Heart left ventricle (tissue), 16 donors: ENCODE measurements at regions not wholly inside any gene's neighbourhood (a gene's known extent, or its start where the extent isn't known, plus 50 kb on each side); places are given as distances from the start of the nearest gene placed in this dataset.

Experiments
- ATAC-seq, 4 donors: fragments of 200-7000 bp; cut with Tn5 transposase; one replicate each; pipeline ENCODE4 v1.9.1; 2020 to 2022; ENCODE audit warnings: moderate library complexity in 4 of 4, mild to moderate bottlenecking in 3 of 4, moderate number of reproducible peaks in 1 of 4
- DNase-seq, 5 donors: peaks; one replicate each; pipeline ENCODE4 v3.0.0-alpha.2; 2020
- H3K27ac ChIP-seq, 12 donors: fragments of 200-600 bp; sonication (generic) in 4 of 12; one replicate each; pipeline versions ENCODE4 v1.5.0 to v1.8.0; 2016 to 2022; ENCODE audit warnings: mild to moderate bottlenecking in 2 of 12
- H3K27me3 ChIP-seq, 9 donors: fragments of 200-600 bp; sonication (generic) in 2 of 9; one replicate each; pipeline versions ENCODE4 v1.5.1 to v1.8.0; 2016 to 2022; ENCODE audit warnings: mild to moderate bottlenecking in 3 of 9
- H3K36me3 ChIP-seq, 9 donors: fragments of 200-600 bp; sonication (generic) in 2 of 9; one replicate each; pipeline versions ENCODE4 v1.5.0 to v1.8.0; 2018 to 2022; ENCODE audit warnings: mild to moderate bottlenecking in 2 of 9
- H3K4me1 ChIP-seq, 12 donors: fragments of 200-600 bp; sonication (generic) in 4 of 12; one replicate each; pipeline versions ENCODE4 v1.5.0 to v1.8.0; 2016 to 2022; ENCODE audit warnings: mild to moderate bottlenecking in 3 of 12
- H3K4me3 ChIP-seq, 12 donors: fragments of 200-600 bp; sonication (generic) in 4 of 12; one replicate each; pipeline versions ENCODE4 v1.5.0 to v1.8.0; 2017 to 2022; ENCODE audit warnings: mild to moderate bottlenecking in 9 of 12, moderate library complexity in 4 of 12
- H3K9me3 ChIP-seq, 12 donors: fragments of 200-600 bp; sonication (generic) in 4 of 12; one replicate each; pipeline versions ENCODE4 v1.5.0 to v1.8.0; 2016 to 2022; ENCODE audit warnings: mild to moderate bottlenecking in 1 of 12
- POLR2A ChIP-seq, 2 donors: fragments of 450-650 bp; IDR thresholded peaks; one replicate each; pipeline ENCODE4 v1.6.1; 2017; ENCODE audit warnings: antibody characterized with exemption in 2 of 2, mild to moderate bottlenecking in 2 of 2, moderate library complexity in 2 of 2
- WGBS, 4 donors: extraction: QIAGEN DNeasy Blood & Tissue Kit in 2 of 4; methylation state at CpG; one replicate each; pipeline versions ENCODE4 v1.1.5 to v1.1.7; 2013 to 2018; 5-methylcytosine and 5-hydroxymethylcytosine counted together
- intact Hi-C, 10 donors: fragments of 100-400 bp; cut with DNase I; formaldehyde crosslinking; loops; one replicate each; pipeline versions ENCODE4 v1.11.1 to v1.14.2; 2022
- TF ChIP-seq, protein P1 (sequence below), 12 donors: fragments of 200-600 bp; sonication (generic) in 4 of 12; IDR thresholded peaks; one replicate each; pipeline versions ENCODE4 v1.5.0 to v1.8.0; 2018 to 2022; ENCODE audit warnings: antibody characterized with exemption in 12 of 12, mild to moderate bottlenecking in 5 of 12
- donor health status: ischemic (EF 13 %, LVEDD 7.1; RV severe dilation, severe dysfunction).
- donor health status: healthy with polysubstance abuse.
- donor health status: DM: no; HTN: yes; CAD: no.
- donor health status: DM: no; HTN: no; CAD: no.
- donor health status: ischemic (EF 25% LVEDD 6.9; RV normal size, moderate dysfunction).
- donor health status: ischemic (EF 25% LVEDD 5.7; RV mildly dilated, moderate dysfunction).
- donor health status: healthy.
- donor health status: DM: yes; HTN: yes; CAD: no.
- donor health status: ischemic (EF 35%, LVEDD 5.7; RV mildly dilated, moderate dysfunction).
- donor health status: nonischemic (EF 11% LVEDD 7.7; RV severe dilation, severe dysfunction).
- donor health status: DM: yes; HTN: yes; CAD: no.
- donor health status: PGD.
- donor health status: ischemic (EF 29% LVEDD 5.4; RV normal size, mild dysfunction).
- donor health status: nonischemic (EF 23%, LVEDD 6.1; RV moderate dilation, normal function).

DNA sequence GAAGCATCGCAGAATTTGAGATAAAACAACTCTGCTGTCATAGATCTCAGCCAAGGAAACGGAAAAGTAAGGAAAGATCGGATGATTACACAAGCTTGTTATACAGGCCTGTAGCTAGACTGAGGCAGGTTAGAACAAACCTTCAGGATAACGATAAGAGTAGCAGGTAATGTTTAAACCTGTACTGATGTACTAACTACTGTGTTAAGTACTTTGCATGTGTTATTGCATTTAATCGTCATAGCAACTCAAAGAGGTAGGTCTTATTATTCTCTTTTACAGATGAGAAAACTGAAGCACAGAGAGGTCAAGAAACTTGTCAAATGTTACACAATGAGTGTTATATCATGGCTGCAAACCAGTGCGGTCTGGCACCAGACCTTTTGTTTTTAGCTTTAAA lies 352.5 kb downstream of the GPAM start:
- H3K9me3 ChIP-seq, result no peaks in the 10 kb centered on the region
- DNase-seq (no peak), ATAC-seq (no peak)
- WGBS, 4 donors, result 80 to 88% (median 83%) methylated on average over 6 of the region's 6 CpGs
- intact Hi-C loops, result no loop called here
- H3K4me1 ChIP-seq, result peaks cover 0 to 6% (median 0%) of the 10 kb centered on the region in 12 donors
- no peaks in the 10 kb centered on the region for H3K36me3 ChIP-seq
- H3K27ac ChIP-seq, result no peak overlapping the region
- no peak for TF ChIP-seq POLR2A (IDR thresholded peaks at IDR 0.05)
- TF ChIP-seq, protein P1, sequence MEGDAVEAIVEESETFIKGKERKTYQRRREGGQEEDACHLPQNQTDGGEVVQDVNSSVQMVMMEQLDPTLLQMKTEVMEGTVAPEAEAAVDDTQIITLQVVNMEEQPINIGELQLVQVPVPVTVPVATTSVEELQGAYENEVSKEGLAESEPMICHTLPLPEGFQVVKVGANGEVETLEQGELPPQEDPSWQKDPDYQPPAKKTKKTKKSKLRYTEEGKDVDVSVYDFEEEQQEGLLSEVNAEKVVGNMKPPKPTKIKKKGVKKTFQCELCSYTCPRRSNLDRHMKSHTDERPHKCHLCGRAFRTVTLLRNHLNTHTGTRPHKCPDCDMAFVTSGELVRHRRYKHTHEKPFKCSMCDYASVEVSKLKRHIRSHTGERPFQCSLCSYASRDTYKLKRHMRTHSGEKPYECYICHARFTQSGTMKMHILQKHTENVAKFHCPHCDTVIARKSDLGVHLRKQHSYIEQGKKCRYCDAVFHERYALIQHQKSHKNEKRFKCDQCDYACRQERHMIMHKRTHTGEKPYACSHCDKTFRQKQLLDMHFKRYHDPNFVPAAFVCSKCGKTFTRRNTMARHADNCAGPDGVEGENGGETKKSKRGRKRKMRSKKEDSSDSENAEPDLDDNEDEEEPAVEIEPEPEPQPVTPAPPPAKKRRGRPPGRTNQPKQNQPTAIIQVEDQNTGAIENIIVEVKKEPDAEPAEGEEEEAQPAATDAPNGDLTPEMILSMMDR (IDR thresholded peaks at IDR 0.05), result no peak
- H3K27me3 ChIP-seq, result peaks cover 0 to 6% (median 0%) of the 10 kb centered on the region in 9 donors
- H3K4me3 ChIP-seq, result no peak overlapping the region

DNA sequence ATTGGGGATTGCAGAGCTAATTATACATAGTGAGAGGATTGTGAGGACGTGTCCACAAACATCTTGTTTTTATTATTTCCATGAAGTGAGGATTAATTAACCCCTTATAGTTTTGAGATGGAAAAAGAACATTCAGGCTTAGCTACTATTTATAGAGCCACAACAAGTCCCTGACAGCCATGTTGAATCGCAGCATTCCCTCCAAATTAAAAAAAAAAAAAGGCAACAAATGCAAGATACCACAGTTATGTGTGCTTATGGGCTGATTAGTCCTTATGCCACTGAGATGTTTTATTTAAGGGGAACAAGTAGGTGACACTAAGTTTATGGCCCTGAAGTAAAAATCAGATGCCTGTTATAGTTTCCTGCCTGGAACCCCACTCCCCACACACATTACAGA lies 350.3 kb downstream of the GPAM start:
- TF ChIP-seq POLR2A (IDR thresholded peaks at IDR 0.05), result no peak
- TF ChIP-seq, protein P1 (IDR thresholded peaks at IDR 0.05), result no peak
- intact Hi-C loops, result no loop called here
- Histone ChIP-seq H3K27me3 (peaks cover 0 to 6% (median 0%) of the 10 kb centered on the region in 9 donors), H3K27ac (no peak overlapping the region), H3K4me3 (no peak overlapping the region), H3K9me3 (no peaks in the 10 kb centered on the region), H3K36me3 (no peaks in the 10 kb centered on the region), H3K4me1 (peaks cover 0 to 6% (median 0%) of the 10 kb centered on the region in 12 donors)
- DNase-seq (no peak), ATAC-seq (no peak)
- 19 to 40% (median 33%) methylated on average over 2 of the region's 2 CpGs for WGBS, 4 donors

- Histone ChIP-seq H3K27ac (no peak overlapping the region), H3K4me1 (peaks cover 0 to 6% (median 0%) of the 10 kb centered on the region in 12 donors), H3K4me3 (no peak overlapping the region), H3K27me3 (peaks cover 0 to 6% (median 0%) of the 10 kb centered on the region in 9 donors), H3K36me3 (no peaks in the 10 kb centered on the region), H3K9me3 (no peaks in the 10 kb centered on the region)
- no peak for DNase-seq
- intact Hi-C loops, result no loop called here
- ATAC-seq, result peak in 1 of 4 donors; percentile 53
- TF ChIP-seq, protein P1 (IDR thresholded peaks at IDR 0.05), result no peak
- TF ChIP-seq POLR2A (IDR thresholded peaks at IDR 0.05), result no peak
- 23 to 36% (median 31%) methylated on average over 8 of the region's 8 CpGs for WGBS, 4 donors
Observed at GRCh38 chr10:111835574-111835973, 348.0 kb downstream of the GPAM start.

- H3K4me3 ChIP-seq, result no peak overlapping the region
- peaks cover 0 to 6% (median 0%) of the 10 kb centered on the region in 12 donors for H3K4me1 ChIP-seq
- no peak for TF ChIP-seq POLR2A (IDR thresholded peaks at IDR 0.05)
- TF ChIP-seq, protein P1 (IDR thresholded peaks at IDR 0.05), result no peak
- H3K27ac ChIP-seq, result no peak overlapping the region
- no peak for DNase-seq
- intact Hi-C loops, result no loop called here
- WGBS, 4 donors, result 20 to 64% (median 45%) methylated on average over 1 of the region's 1 CpG
- ATAC-seq, result no peak
- H3K9me3 ChIP-seq, result no peaks in the 10 kb centered on the region
- no peaks in the 10 kb centered on the region for H3K36me3 ChIP-seq
- peaks cover 0 to 6% (median 0%) of the 10 kb centered on the region in 9 donors for H3K27me3 ChIP-seq
Observed at GRCh38 chr10:111836064-111836463, 347.5 kb downstream of the GPAM start.
